Lower leg skin (tissue), 4 donors: ENCODE measurements at regions not wholly inside any gene's neighbourhood (a gene's known extent, or its start where the extent isn't known, plus 50 kb on each side); places are given as distances from the start of the nearest gene placed in this dataset.
"Not testable (repeated sequence)": the region's sequence is repeated elsewhere in the genome, so short reads cannot be mapped to it uniquely, and the experiment has no call there.

ENCODE experiments used
- DNase-seq, 2 donors: peaks; one replicate each; pipeline ENCODE4 v3.0.0-alpha.2; 2019; ENCODE audit warnings: low spot score in 2 of 2
- H3K4me3 ChIP-seq: fragments of 200-600 bp; sonication (generic); 2 replicates; pipeline ENCODE4 v1.5.1; 2017; ENCODE audit warnings: mild to moderate bottlenecking, low read depth; ENCODE audit not compliant: poor library complexity, severe bottlenecking
- CTCF ChIP-seq, 3 donors: fragments of 450-650 bp; IDR thresholded peaks; one replicate each; pipeline ENCODE4 v1.5.1; 2016; ENCODE audit warnings: antibody characterized with exemption in 3 of 3, mild to moderate bottlenecking in 3 of 3, moderate library complexity in 2 of 3
- POLR2A ChIP-seq, 2 donors: fragments of 450-650 bp; IDR thresholded peaks; one replicate each; pipeline ENCODE4 v1.6.1; 2016 to 2017; ENCODE audit warnings: antibody characterized with exemption in 2 of 2, mild to moderate bottlenecking in 1 of 2, moderate library complexity in 1 of 2
- WGBS, 2 donors: methylation state at CpG; one replicate each; pipeline ENCODE4 v1.1.5; 2018; 5-methylcytosine and 5-hydroxymethylcytosine counted together
- intact Hi-C: fragments of 100-400 bp; cut with DNase I; formaldehyde crosslinking; loops from one replicate; pipeline ENCODE4 v1.15.0; 2023; ENCODE audit warnings: low total_unique reads

GRCh38 chr13:64579331-64579730 is 2650.8 kb downstream of the PCDH9 start:
- DNase-seq: no peak
- H3K4me3 ChIP-seq: no peak overlapping the region
- 39 to 53% methylated on average over 3 of the region's 3 CpGs for WGBS, 2 donors
- intact Hi-C loops: no loop called here
- no peak for TF ChIP-seq CTCF (IDR thresholded peaks at IDR 0.05)
- TF ChIP-seq POLR2A (IDR thresholded peaks at IDR 0.05): no peak

- TF ChIP-seq POLR2A (IDR thresholded peaks at IDR 0.05) (no peak), CTCF (IDR thresholded peaks at IDR 0.05) (no peak)
- no peak overlapping the region for H3K4me3 ChIP-seq
- DNase-seq: no peak
- intact Hi-C loops: no loop called here
These were observed 2661.4 kb downstream of the PCDH9 start for GRCh38 chr13:64568748-64569147.

- intact Hi-C loops, H3K4me3 ChIP-seq, DNase-seq: not testable (repeated sequence)
- WGBS, 2 donors: 94 to 96% methylated on average over 10 of the region's 10 CpGs
These were observed 2672.1 kb downstream of the PCDH9 start for GRCh38 chr13:64558031-64558430.

- H3K4me3 ChIP-seq: no peak overlapping the region
- TF ChIP-seq POLR2A (IDR thresholded peaks at IDR 0.05): no peak
- no peak for TF ChIP-seq CTCF (IDR thresholded peaks at IDR 0.05)
- intact Hi-C loops: no loop called here
- 51 to 56% methylated on average over 1 of the region's 1 CpG for WGBS, 2 donors
- no peak for DNase-seq
These were observed 2673.8 kb downstream of the PCDH9 start for GRCh38 chr13:64556376-64556775.

GRCh38 chr13:64553411-64554129 is 2676.6 kb downstream of the PCDH9 start:
- intact Hi-C loops: no loop called here
- H3K4me3 ChIP-seq: no peak overlapping the region
- no peak for TF ChIP-seq POLR2A (IDR thresholded peaks at IDR 0.05)
- TF ChIP-seq CTCF (IDR thresholded peaks at IDR 0.05): no peak
- DNase-seq: no peak
- 88 to 89% methylated on average over 2 of the region's 2 CpGs for WGBS, 2 donors

- intact Hi-C loops: no loop called here
- 72 to 73% methylated on average over 1 of the region's 1 CpG for WGBS, 2 donors
- TF ChIP-seq POLR2A (IDR thresholded peaks at IDR 0.05) (no peak), CTCF (IDR thresholded peaks at IDR 0.05) (no peak)
- no peak overlapping the region for H3K4me3 ChIP-seq
- DNase-seq: no peak
These were observed 2678.4 kb downstream of the PCDH9 start for GRCh38 chr13:64551755-64552154.
